GM23338 (cell line): ENCODE measurements at regions not wholly inside any gene's neighbourhood (a gene's known extent, or its start where the extent isn't known, plus 50 kb on each side); places are given as distances from the start of the nearest gene placed in this dataset.

ENCODE experiments used
- ATAC-seq: fragments of 200-7000 bp; cut with Tn5 transposase; 3 replicates; pipeline ENCODE4 v1.9.1; 2020
- DNase-seq: peaks from one replicate; pipeline ENCODE4 v3.0.0-alpha.2; 2015; ENCODE audit warnings: low spot score
- H2AFZ ChIP-seq: fragments of 200-600 bp; sonication (generic); 2 replicates; pipeline ENCODE4 v1.8.0; 2016; ENCODE audit warnings: antibody characterized with exemption, mild to moderate bottlenecking, moderate library complexity
- H3F3A ChIP-seq: fragments of 200-600 bp; sonication (generic); replicated peaks from 2 replicates; pipeline ENCODE4 v1.8.0; 2017; ENCODE audit warnings: antibody characterized with exemption, mixed run types, low read depth
- H3K27ac ChIP-seq: fragments of 200-600 bp; sonication (generic); 2 replicates; pipeline ENCODE4 v1.6.1; 2016; ENCODE audit warnings: low read depth
- H3K27me3 ChIP-seq: fragments of 200-600 bp; sonication (generic); 2 replicates; pipeline ENCODE4 v1.8.0; 2016; ENCODE audit warnings: mild to moderate bottlenecking, mixed run types, moderate library complexity; ENCODE audit not compliant: insufficient read depth
- H3K36me3 ChIP-seq: fragments of 200-600 bp; sonication (generic); 2 replicates; pipeline ENCODE4 v1.8.0; 2016; ENCODE audit warnings: mild to moderate bottlenecking; ENCODE audit not compliant: insufficient read depth
- H3K4me1 ChIP-seq: fragments of 200-600 bp; sonication (generic); 2 replicates; pipeline ENCODE4 v1.8.0; 2016; ENCODE audit warnings: mild to moderate bottlenecking, moderate library complexity; ENCODE audit not compliant: insufficient read depth
- H3K4me2 ChIP-seq: fragments of 200-600 bp; sonication (generic); 2 replicates; pipeline ENCODE4 v1.7.1; 2017; ENCODE audit warnings: mixed run types
- H3K4me3 ChIP-seq: fragments of 200-600 bp; sonication (generic); 2 replicates; pipeline ENCODE4 v1.6.1; 2016; ENCODE audit warnings: mixed run types
- H3K79me2 ChIP-seq: fragments of 200-600 bp; sonication (generic); replicated peaks from 2 replicates; pipeline ENCODE4 v1.8.0; 2017; ENCODE audit warnings: mild to moderate bottlenecking; ENCODE audit not compliant: insufficient read depth
- H3K9me2 ChIP-seq: fragments of 200-600 bp; sonication (generic); 2 replicates; pipeline ENCODE4 v1.8.0; 2017; ENCODE audit not compliant: insufficient read depth
- H4K20me1 ChIP-seq: fragments of 200-600 bp; sonication (generic); replicated peaks from 2 replicates; pipeline ENCODE4 v1.8.0; 2017; ENCODE audit warnings: mild to moderate bottlenecking; ENCODE audit not compliant: insufficient read depth
- H3K27ac Mint-ChIP-seq: 2 replicates; pipeline ENCODE4 v1.8.0; 2020; ENCODE audit warnings: inconsistent platforms, mild to moderate bottlenecking, moderate library complexity, mixed read lengths
- H3K27me3 Mint-ChIP-seq: 3 replicates; pipeline ENCODE4 v1.8.0; 2022; ENCODE audit warnings: low read depth, mild to moderate bottlenecking, moderate library complexity, mixed read lengths, inconsistent platforms; ENCODE audit not compliant: insufficient read depth, poor library complexity
- H3K36me3 Mint-ChIP-seq: 3 replicates; pipeline ENCODE4 v1.8.0; 2021; ENCODE audit warnings: low read depth, mild to moderate bottlenecking, inconsistent platforms, moderate library complexity, mixed read lengths
- H3K4me1 Mint-ChIP-seq: 3 replicates; pipeline ENCODE4 v1.8.0; 2020; ENCODE audit warnings: mild to moderate bottlenecking, inconsistent platforms, mixed read lengths
- H3K4me3 Mint-ChIP-seq: 3 replicates; pipeline ENCODE4 v1.8.0; 2021; ENCODE audit warnings: moderate library complexity, mild to moderate bottlenecking, inconsistent platforms, mixed read lengths
- H3K9me3 Mint-ChIP-seq: 3 replicates; pipeline ENCODE4 v1.8.0; 2020; ENCODE audit warnings: moderate library complexity, mild to moderate bottlenecking, inconsistent platforms, mixed read lengths
- CREB1 ChIP-seq: fragments of 250-450 bp; sonication (Bioruptor Pico); IDR thresholded peaks from 2 replicates; pipeline ENCODE4 v1.5.0; 2020; ENCODE audit warnings: low read depth, mild to moderate bottlenecking, moderate library complexity
- ETS1 ChIP-seq: IDR thresholded peaks from 2 replicates; pipeline ENCODE4 v1.6.1; 2016; ENCODE audit warnings: antibody characterized with exemption
- EZH2phosphoT487 ChIP-seq: fragments of 200-600 bp; sonication (generic); IDR thresholded peaks from one replicate; pipeline ENCODE4 v1.8.1; 2018; ENCODE audit warnings: antibody characterized with exemption; ENCODE audit not compliant: unreplicated experiment
- JUNB ChIP-seq: IDR thresholded peaks from one replicate; pipeline ENCODE4 v1.6.1; 2016; ENCODE audit warnings: antibody characterized with exemption; ENCODE audit not compliant: unreplicated experiment
- NANOG ChIP-seq: IDR thresholded peaks from 2 replicates; pipeline ENCODE4 v1.6.1; 2016; ENCODE audit warnings: antibody characterized with exemption, borderline replicate concordance
- POLR2AphosphoS5 ChIP-seq: IDR thresholded peaks from 2 replicates; pipeline ENCODE4 v1.6.1; 2016; ENCODE audit warnings: antibody characterized with exemption, low read depth
- REST ChIP-seq: IDR thresholded peaks from one replicate; pipeline ENCODE4 v1.6.1; 2018; ENCODE audit warnings: antibody characterized with exemption; ENCODE audit not compliant: unreplicated experiment
- STAT1 ChIP-seq: IDR thresholded peaks from one replicate; pipeline ENCODE4 v1.6.1; 2016; ENCODE audit warnings: antibody characterized with exemption; ENCODE audit not compliant: unreplicated experiment
- ZNF114 ChIP-seq: fragments of 250-450 bp; sonication (Bioruptor Pico); IDR thresholded peaks from 2 replicates; pipeline ENCODE4 v1.5.0; 2020; ENCODE audit warnings: mild to moderate bottlenecking, moderate library complexity
- ZNF462 ChIP-seq: fragments of 250-450 bp; sonication (Bioruptor Pico); IDR thresholded peaks from 2 replicates; pipeline ENCODE4 v1.5.0; 2020; ENCODE audit warnings: mild to moderate bottlenecking, moderate library complexity

GRCh38 chr4:145281224-145281623 is 100.8 kb upstream of the OTUD4 start:
- DNase-seq (no peak), ATAC-seq (no peak)
- Histone ChIP-seq H3K4me2 (no peak overlapping the region), H3K79me2 (no peaks in the 10 kb centered on the region), H4K20me1 (no peaks in the 10 kb centered on the region), H3K36me3 (no peaks in the 10 kb centered on the region), H3K27me3 (no peaks in the 10 kb centered on the region), H2AFZ (peak overlapping the region; percentile 60; the same call in 1 of the 2 replicates), H3K4me1 (no peaks in the 10 kb centered on the region), H3K9me2 (no peaks in the 10 kb centered on the region), H3K27ac (no peak overlapping the region), H3F3A (no peaks in the 10 kb centered on the region), H3K4me3 (no peak overlapping the region)
- Mint-ChIP-seq H3K9me3 (no peaks in the 10 kb centered on the region), H3K27ac (no peak overlapping the region), H3K36me3 (no peaks in the 10 kb centered on the region), H3K4me3 (no peak overlapping the region), H3K27me3 (no peaks in the 10 kb centered on the region), H3K4me1 (no peaks in the 10 kb centered on the region; the same call in 2 of the 3 replicates)
- TF ChIP-seq JUNB (no peak), EZH2phosphoT487 (no peak), ZNF462 (CRISPR knock-in tag) (no peak), REST (no peak), POLR2AphosphoS5 (no peak), CREB1 (CRISPR knock-in tag) (no peak), NANOG (no peak), ZNF114 (CRISPR knock-in tag) (no peak), STAT1 (no peak), ETS1 (no peak)
